Nephron progenitor cell (in vitro differentiated cells): ENCODE measurements at regions not wholly inside any gene's neighbourhood (a gene's known extent, or its start where the extent isn't known, plus 50 kb on each side); places are given as distances from the start of the nearest gene placed in this dataset.

Experiments used
- DNase-seq: peaks from one replicate; pipeline ENCODE4 v3.0.0; 2021
- H3K27ac Mint-ChIP-seq: 2 replicates; pipeline ENCODE4 v1.8.0; 2021; ENCODE audit warnings: mild to moderate bottlenecking, moderate library complexity, mixed read lengths
- H3K27me3 Mint-ChIP-seq: 2 replicates; pipeline ENCODE4 v1.8.0; 2021; ENCODE audit warnings: mild to moderate bottlenecking, low read depth, mixed read lengths; ENCODE audit not compliant: poor library complexity
- H3K36me3 Mint-ChIP-seq: 2 replicates; pipeline ENCODE4 v1.8.0; 2021; ENCODE audit warnings: low read depth, mixed read lengths
- H3K4me1 Mint-ChIP-seq: 2 replicates; pipeline ENCODE4 v1.8.0; 2021; ENCODE audit warnings: mixed read lengths
- H3K4me3 Mint-ChIP-seq: 2 replicates; pipeline ENCODE4 v1.8.0; 2021; ENCODE audit warnings: mild to moderate bottlenecking, moderate library complexity, mixed read lengths
- H3K9me3 Mint-ChIP-seq: 2 replicates; pipeline ENCODE4 v1.8.0; 2021; ENCODE audit warnings: mild to moderate bottlenecking, moderate library complexity, mixed read lengths
- CTCF ChIP-seq: fragments of 200-600 bp; sonication (generic); IDR thresholded peaks from 2 replicates; pipeline ENCODE4 v1.5.0; 2021; ENCODE audit warnings: antibody characterized with exemption

GRCh38 chr3:162122405-162122804 lies 625.8 kb downstream of the OTOL1 start:
- TF ChIP-seq CTCF = no peak
- DNase-seq = no peak
- no peaks in the 10 kb centered on the region for H3K27me3 Mint-ChIP-seq
- H3K9me3 Mint-ChIP-seq = no peaks in the 10 kb centered on the region
- no peak overlapping the region for H3K4me3 Mint-ChIP-seq
- H3K36me3 Mint-ChIP-seq = no peaks in the 10 kb centered on the region
- no peak overlapping the region for H3K27ac Mint-ChIP-seq
- no peaks in the 10 kb centered on the region for H3K4me1 Mint-ChIP-seq

- no peak overlapping the region for H3K4me3 Mint-ChIP-seq
- no peaks in the 10 kb centered on the region for H3K27me3 Mint-ChIP-seq
- no peak overlapping the region for H3K27ac Mint-ChIP-seq
- TF ChIP-seq CTCF = no peak
- no peak for DNase-seq
- H3K36me3 Mint-ChIP-seq = no peaks in the 10 kb centered on the region
- H3K4me1 Mint-ChIP-seq = no peaks in the 10 kb centered on the region
- H3K9me3 Mint-ChIP-seq = no peaks in the 10 kb centered on the region
These were observed 629.2 kb downstream of the OTOL1 start for GRCh38 chr3:162125790-162126189.

GRCh38 chr3:162130582-162130981 lies 634.0 kb downstream of the OTOL1 start:
- Mint-ChIP-seq H3K4me1 (peaks cover 23% of the 10 kb centered on the region), H3K27ac (no peak overlapping the region), H3K36me3 (no peaks in the 10 kb centered on the region), H3K9me3 (no peaks in the 10 kb centered on the region), H3K27me3 (no peaks in the 10 kb centered on the region), H3K4me3 (no peak overlapping the region)
- DNase-seq = no peak
- TF ChIP-seq CTCF = no peak

DNA sequence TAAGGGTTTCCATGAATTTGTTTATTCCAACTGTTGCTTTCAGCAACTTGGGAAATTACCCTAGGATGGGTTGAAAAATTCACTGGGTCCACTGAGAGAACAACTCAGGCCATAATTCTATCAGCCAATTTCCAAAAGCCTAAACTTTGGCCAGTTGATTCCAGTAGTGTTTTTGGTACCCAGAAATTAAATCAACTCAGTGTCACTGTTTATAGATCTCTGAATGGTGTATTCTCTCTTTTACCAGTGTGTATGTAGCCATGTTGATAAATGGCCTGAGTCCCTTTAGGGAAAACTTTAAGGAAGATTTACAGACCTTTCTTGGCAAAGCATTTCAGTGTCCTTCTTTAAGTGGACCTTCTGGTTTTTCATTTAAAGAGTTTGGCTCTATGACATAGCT lies 636.4 kb downstream of the OTOL1 start:
- TF ChIP-seq CTCF = no peak
- Mint-ChIP-seq H3K4me1 (peaks cover 23% of the 10 kb centered on the region), H3K9me3 (no peaks in the 10 kb centered on the region), H3K4me3 (no peak overlapping the region), H3K27ac (no peak overlapping the region), H3K36me3 (no peaks in the 10 kb centered on the region), H3K27me3 (no peaks in the 10 kb centered on the region)
- DNase-seq = no peak

DNA sequence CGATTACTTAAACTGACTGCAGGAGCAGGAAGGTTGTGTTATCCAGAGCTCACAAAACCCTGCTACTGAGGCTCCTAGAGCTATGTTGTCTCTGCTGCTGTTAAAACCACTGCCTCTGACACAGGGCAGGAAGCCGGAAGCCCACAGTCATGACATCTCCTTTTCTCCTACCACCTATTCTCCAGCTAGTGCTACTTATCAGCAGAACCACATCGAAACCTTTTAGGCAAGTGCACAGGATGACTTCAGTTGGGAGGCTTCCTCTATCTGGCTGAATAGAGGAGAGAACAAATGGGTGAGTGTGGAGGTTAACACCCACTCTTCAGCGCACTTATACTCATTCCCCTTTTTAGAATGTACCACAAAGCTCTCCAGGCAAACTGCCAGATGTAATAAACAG lies 638.0 kb downstream of the OTOL1 start:
- Mint-ChIP-seq H3K27ac (no peak overlapping the region), H3K9me3 (no peaks in the 10 kb centered on the region), H3K36me3 (no peaks in the 10 kb centered on the region), H3K4me1 (peaks cover 23% of the 10 kb centered on the region), H3K27me3 (no peaks in the 10 kb centered on the region), H3K4me3 (no peak overlapping the region)
- no peak for DNase-seq
- no peak for TF ChIP-seq CTCF

GRCh38 chr3:162136136-162136535 lies 639.5 kb downstream of the OTOL1 start:
- TF ChIP-seq CTCF = no peak
- H3K36me3 Mint-ChIP-seq = no peaks in the 10 kb centered on the region
- H3K4me3 Mint-ChIP-seq = no peak overlapping the region
- no peak for DNase-seq
- no peaks in the 10 kb centered on the region for H3K9me3 Mint-ChIP-seq
- peaks cover 23% of the 10 kb centered on the region for H3K4me1 Mint-ChIP-seq
- no peaks in the 10 kb centered on the region for H3K27me3 Mint-ChIP-seq
- H3K27ac Mint-ChIP-seq = no peak overlapping the region
